HG03460 (cell line): ENCODE measurements at regions not wholly inside any gene's neighbourhood (a gene's known extent, or its start where the extent isn't known, plus 50 kb on each side); places are given as distances from the start of the nearest gene placed in this dataset.

ENCODE experiments used
- ATAC-seq: cut with Tn5 transposase; IDR thresholded peaks from one replicate; pipeline ENCODE4 v1.9.1; 2021; ENCODE audit not compliant: unreplicated experiment

DNA sequence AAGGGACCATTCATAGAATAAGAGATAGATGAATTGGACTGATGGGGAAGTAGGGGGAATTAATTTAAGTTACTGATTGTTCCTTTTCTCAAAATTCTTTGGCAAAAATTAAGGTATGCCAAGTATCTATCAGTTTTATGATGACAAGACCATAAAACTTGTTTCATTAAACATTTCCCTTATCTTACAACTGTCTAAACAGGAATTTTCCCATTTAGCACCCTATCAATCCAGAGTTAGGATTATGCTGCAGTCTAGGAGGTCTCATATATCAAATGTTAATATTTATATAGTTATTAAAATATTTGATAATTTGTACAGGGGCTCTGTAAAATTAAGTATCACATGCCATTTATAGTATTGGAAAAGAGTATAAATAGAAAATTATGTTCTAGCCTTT lies 51.5 kb upstream of the ARID1B start:
- no peak for ATAC-seq

DNA sequence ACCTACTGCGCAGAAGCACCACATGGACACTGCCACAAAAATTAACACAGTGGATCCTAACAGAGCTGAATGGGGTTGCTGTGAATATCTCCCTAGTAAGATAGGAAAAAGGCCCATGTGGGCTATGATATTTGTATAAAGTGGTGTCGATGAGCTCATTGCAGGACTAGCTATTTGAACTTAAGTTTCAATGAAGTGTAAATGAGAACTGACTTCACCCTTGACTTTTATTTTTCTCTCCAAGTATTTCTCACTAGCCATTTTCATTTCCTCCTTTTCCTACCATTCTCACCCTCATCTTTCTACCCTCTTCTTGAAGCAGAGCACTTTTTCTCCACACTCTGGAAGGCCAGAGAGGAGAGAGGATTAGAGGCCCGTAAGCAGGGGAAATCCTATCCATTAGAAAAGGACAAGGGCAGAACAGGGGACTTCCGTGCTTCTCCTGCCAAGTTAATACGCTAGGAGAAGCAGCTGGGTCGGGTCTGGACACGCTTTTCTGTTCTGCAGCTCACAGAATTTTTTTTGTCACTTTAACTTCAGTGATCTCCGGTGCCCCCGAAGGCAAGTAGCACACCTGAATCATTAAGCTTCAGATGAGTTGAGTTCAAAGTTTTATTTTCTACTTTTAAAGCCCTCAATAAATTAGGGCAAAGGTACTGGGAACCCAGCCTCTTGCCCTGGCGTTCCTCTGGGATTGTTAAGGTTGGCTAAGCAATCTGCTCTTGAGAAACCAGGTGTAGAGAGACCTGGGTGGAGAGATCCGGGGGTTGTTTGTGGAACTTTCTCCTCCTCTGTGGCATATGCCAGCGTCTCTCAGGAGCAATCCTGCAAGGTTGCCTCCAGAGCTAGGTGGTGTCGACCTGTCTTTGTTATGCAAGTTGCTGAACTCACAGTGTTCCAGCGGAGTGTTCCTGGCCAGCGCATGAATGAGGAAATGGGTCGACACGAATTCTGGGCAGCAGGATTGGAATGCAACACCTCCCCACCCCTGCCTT lies 56.2 kb upstream of the ARID1B start:
- peak; percentile 55 for ATAC-seq

DNA sequence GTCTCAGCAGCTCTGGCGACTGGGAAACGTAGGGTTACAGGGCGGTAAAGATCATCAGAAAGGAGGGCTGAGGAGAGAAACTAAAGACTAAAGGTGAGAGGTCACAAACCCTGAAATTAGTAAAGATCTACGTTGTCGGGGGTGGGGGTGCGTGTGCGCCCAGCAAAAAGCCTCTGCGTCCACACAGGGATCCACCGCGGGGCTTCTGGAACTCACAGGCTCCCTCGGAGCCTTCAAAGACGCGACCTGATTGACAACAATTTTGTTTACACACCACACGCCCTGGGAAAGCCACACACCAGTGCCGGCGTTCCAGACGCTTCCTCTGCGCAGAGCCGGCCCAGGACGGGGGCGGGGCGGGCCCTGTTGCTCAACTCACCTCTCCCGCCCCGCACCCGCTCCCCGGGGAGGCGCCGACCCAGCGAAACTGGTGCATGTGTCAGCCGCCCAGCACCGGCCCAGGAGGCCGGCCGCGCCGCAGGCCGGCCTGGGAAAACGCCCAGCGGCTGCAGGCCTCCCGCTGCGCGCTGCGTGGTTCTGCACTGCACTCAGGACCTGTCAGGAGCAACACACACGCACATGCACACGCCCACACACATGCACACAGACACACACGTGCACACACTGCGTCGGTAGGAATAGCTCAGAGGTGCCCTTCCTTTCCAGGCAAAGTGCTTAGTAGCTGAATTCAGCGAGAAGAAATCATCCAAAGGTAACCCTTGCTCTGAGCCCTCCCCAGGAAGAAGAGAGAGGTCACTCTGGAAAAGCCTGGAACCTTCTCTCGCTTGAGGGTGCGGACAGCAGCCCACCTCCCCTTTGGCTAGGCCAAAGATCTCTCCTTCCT lies 57.2 kb upstream of the ARID1B start:
- ATAC-seq = peak; percentile 71

DNA sequence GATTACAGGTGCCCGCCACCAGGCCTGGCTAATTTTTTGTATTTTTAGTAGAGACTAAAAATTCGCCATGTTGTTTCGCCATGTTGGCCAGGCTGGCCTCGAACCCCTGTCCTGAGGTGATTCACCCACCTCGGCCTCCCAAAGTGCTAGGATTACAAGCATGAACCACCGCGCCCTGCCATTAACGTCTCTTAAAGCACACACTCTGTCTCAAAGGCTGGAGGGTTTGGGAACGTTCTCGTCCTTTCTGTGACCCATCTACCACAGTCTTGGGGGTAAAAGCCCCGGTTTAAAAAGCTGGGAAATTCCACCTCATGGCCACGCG lies 57.8 kb upstream of the ARID1B start:
- ATAC-seq = no peak

DNA sequence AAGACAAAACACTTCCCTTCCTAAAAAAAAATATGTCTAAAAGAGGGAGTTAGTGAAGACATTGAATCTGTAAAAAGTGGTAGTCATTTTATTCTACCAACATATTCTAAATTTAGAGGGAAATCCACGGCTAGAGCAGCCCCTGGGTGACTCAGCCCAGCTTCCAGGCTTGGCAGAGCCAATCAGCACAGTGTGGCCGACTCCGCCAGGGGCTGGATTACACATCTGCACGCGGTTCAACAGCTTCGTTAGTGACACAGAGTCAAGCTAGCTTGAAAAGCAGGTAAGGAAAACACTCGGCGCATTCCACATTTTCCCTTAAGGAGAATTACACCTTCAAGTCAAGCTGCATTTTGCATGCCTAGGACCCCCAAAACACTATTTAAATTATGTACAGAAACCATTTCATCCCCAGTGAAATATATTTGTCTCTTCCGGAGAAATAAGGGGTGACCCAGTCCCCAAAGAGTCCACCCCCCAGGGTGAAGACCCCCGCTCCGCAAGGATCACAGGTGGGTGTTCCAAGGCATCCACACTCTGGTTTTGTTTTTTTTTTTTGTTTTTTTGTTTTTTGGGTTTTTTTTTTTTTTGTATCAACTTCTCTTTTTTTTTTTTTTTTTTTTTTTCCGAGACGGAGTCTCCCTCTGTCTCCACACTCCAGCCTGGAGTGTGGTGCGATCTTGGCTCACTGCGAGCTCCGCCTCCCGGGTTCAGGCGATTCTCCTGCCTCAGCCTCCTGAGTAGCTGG lies 58.4 kb upstream of the ARID1B start:
- no peak for ATAC-seq

DNA sequence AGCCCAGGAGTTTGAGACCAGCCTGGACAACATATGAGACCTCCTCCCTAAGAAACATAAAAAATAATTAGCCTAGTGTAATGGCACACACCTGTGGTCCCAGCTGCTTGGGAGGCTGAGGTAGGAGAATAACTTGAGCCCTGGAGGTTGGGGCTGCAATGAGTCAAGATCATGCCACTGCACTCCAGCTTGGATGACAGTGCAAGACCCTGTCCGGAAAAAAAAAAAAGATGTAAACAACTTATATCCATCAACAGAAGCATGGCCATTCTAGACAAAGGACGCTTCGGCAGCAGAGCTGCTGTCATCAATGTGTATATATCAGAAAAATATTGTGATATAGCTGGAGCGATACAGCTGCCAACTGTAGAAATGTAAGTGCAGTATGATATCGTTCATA lies 59.6 kb upstream of the ARID1B start:
- ATAC-seq = no peak

DNA sequence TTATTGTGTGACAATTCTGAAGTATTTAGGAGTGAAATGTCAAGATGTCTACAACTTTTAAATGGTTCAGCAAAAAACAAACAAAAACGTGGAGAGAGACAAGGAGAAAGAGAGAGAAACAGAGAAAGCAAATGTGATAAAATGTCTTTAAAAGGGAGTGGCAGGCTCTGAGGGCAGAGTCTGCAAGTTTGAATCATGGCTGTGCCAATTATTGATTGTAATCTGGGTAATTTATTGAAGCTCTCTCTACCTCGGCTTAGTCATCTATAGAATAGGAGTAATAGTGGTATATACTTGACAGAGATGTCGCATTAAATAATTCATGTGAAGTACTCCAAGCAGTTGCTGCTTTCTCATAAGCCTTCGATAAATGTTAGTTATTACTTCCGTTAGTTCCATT lies 61.3 kb upstream of the ARID1B start:
- ATAC-seq = no peak

DNA sequence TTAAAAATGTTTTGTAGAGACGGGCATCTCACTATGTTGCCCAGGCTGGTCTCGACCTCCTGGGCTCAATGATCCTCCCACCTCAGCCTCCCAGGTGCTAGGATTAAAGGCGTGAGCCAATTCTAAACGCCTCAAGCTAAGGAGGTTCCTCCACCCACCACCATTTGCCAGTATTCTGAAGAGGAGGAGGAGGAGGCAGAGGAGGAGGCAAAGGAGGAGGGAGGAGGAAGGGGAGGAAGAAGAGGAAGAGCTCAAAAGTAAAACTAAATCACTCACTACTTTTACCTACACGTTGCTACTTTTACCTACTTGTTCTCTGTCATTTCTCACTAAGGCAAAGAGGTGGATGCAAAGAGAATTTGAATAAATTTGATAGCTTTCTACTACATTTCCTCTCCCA lies 63.6 kb upstream of the ARID1B start:
- ATAC-seq = no peak

DNA sequence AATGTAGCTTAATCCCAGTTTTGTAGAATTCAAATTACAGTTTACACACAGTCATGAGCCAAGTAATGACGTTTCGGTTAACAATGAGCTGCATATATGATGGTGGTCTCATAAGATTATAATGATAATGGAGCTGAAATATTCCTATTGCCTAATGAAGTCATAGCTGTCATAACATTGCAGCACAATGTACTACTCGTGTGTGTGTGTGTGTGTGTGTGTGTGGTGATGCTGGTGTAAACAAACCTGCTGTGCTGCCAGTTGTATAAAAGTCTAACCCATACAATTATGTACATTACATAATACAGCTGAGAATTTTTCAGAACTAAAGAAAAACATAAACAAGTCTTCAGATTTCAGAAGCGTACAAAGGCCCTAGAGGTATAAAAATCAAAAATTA lies 66.7 kb upstream of the ARID1B start:
- no peak for ATAC-seq

DNA sequence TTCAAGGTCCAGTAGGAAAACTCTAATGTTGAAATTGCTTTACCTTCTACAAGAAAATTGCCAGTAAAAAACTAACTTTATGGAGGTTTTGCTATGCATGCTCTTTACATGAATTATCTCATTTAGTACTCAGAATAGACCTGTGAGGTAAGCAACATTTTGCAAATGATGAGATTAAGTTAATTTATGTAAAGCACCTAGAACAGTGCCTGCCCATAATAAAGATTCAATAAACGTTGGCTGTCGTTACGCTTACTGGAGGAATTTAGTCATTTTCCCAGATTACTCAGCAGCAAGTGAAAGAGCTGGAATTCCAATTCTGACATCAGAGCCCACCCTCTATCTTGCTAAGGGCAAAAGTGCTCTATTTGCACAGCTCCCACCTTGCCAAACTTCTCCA lies 69.4 kb upstream of the ARID1B start:
- ATAC-seq = no peak

DNA sequence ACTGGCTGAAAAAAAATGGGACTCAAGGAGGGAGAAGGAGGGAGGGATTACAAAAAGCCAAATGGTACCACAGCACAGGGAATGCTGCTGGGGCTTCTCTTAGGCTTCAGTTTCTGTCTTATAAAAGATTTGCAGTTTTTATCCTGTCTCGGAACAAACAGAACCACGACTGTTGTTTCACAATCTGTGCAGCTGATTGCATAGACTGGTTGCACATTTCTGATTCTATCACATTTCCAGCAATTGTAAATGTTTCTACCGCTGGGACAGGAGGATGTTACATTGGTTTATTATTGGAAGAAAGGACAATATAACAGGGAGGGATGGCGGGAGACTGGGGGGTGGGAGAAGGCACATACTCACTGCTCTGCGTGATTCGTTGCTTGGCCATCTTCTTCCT lies 73.5 kb upstream of the ARID1B start:
- ATAC-seq = no peak

DNA sequence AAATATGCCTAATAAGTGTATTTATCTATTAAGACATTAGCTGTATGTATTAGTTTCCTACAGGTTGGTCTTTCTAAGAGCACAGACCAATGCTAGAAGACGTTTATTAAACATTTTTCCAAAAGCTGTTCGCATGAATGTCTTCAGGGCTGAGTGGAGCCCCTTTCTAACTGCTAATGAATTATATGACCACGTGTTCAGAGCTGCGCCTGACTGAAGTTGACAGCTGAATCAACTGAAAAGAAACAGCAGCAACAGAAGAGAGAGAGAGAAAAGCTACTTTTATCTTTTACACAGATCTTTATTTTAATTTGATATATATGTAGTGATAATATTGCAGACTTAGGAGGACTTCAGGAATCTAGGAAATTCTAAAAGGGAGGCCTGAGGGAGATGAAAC lies 75.2 kb upstream of the ARID1B start:
- no peak for ATAC-seq

DNA sequence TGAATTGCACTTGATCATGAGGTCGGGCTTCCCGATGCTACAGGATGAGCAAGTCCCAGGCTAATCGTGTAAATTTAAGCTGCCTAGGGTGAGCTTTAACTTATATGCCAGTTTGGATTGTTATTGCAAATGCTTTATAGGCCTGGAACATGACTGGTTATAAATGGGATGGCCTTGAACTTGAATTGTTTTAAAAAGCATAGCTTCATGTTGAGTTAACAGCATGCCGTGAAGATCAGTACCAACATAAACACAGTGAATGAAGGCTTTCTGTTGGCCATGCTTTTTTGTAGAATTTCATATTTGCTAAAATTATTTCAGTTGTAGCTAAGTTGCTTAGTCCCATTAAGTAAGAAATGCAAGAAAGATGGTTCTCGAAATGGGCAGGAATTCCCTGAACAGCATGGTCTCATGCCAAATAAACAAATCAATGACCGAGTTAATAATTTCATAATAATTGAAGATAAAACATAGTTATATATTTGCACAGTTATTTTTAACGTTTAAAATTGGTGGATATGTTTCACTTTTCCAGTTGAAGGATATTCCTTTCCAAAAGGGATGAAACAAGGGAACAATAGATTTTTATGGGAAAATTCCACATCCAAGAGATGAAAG lies 76.6 kb upstream of the ARID1B start:
- no peak for ATAC-seq

DNA sequence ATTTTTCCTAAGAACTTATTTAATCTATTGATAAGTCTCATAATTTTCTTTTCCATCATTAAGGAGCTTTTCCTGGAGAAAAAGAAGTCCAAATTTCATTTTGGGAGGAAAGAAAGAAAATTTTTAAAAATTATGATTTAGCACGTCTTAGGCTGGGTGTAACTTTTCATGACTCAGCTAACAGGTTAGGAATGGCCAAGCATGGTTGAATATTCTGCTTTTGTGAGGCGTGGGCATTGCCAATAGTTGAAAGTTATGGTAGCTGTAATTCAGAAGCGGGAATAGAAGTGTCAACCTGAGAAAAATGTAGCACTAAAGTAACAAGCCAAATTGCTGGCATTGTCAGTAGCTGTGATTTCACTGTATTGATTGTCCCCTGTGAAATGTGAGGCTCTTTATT lies 77.2 kb upstream of the ARID1B start:
- no peak for ATAC-seq

DNA sequence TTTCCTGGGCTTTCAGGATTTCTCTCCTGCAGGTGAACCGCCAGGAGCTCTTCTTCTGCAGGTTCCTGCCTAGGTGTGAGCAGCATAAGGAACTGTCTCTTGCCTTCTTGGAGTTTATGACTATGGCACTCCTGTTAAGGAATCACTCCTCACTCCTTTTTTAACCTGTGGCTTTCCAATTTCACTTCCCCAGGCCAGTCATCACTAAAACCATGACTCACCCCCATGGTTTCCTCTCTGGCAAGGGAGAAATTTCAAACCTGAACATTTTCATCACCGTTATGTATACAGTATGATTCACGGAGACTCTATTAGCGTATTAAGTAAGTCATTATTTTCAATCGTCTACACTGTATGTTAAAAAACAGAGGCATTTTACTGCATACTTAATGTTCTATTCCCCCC lies 78.2 kb upstream of the ARID1B start:
- ATAC-seq = peak; percentile 40

DNA sequence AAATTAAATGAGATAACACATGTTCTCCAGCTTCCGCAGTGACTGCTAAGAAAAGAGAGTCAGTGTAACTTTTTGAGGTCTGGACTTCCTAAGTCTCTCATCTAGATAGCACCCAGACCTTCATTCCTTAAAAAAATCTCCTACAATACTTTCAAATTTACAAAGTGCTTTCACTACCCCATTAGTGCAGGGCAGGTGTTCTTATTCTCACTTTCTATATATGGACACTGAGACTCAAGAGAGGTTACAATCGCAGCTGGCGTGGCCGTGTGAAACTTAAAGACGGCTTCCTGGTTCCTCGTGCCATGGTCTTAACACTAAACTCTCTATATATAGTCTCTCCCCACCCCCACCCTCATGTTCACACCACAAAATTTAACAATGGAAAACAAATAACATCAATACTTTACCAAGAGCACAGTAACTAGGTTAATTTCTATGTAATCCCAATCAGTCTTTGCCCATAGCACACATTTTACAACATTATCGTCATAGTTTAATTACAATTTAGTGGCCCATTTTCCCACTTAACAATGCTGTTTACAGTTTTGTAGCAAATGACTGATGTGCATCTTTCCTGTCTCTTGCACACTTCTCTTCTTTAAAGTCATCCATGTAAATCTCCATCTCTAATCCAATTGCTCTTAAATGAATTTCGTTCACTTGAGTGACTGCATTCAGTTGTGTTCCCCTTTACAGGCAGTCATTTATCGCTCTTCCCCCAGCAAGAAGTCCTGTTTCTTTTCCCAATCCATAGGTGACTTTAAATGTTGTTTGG lies 78.8 kb upstream of the ARID1B start:
- ATAC-seq = peak; percentile 75

DNA sequence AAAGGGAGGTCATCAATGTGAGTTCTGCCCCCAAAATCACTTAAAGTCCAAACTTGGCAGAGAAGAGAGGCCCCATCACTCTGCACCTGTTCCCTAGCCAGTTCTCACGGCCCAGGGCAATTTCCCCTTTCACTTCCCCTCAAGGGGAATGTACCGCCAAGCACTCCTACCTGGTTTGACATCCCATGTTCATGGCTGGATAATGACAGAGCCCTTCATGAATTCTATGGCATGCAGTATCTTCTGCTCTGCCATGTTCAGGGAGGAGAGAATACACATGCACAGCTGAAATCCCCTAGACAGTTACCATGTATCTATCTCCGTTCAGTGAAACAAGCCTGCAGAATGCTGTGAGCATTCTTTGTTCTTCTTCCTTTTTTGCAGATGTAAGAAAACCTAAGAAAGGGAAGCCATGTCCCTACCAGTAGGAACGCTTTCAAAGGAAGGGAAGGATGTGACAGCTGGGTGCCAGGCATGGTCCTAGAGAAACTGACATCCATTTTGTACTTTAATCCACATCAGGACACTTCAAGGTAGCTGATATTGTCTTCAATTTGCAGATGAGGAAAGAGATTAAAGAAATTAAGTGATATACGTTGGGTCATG lies 79.8 kb upstream of the ARID1B start:
- peak; percentile 35 for ATAC-seq

DNA sequence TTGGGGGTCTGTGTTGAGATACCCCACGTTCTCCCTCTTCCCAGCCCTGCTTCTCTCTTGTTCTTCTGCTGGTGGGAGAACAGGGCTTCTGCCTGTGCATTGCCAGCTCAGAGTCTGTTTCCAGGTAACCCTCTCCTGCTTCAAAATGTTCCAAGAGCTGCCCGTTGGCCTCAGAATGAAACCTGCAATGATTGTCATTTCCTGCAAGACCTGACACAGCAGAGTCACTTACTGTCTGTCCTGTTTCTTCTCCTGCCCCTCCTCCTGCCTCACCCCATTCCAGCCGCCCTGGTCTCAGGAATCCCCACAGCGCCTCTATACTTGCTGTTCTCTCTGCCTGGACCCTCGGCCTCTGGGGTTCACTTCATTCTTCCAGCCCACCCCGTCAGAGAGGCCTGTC lies 81.4 kb upstream of the ARID1B start:
- no peak for ATAC-seq

DNA sequence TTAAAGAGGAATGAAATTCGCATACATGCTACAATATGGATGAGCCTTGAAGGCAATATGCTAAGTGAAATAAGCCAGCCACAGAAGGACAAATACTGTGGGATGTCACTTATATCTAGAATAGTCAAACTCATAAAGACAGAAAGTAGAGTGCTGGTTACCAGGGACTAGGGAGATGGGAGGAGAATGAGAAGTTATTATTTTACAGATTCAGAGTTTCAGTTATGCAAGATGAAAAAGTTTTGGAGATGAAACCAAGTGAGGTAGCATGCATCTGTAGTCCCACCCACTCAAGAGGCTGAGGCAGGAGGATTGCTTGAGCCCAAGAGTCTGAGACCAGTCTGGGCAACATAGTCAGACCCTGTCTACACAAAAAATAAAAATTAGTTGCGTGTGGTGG lies 82.5 kb upstream of the ARID1B start:
- no peak for ATAC-seq

DNA sequence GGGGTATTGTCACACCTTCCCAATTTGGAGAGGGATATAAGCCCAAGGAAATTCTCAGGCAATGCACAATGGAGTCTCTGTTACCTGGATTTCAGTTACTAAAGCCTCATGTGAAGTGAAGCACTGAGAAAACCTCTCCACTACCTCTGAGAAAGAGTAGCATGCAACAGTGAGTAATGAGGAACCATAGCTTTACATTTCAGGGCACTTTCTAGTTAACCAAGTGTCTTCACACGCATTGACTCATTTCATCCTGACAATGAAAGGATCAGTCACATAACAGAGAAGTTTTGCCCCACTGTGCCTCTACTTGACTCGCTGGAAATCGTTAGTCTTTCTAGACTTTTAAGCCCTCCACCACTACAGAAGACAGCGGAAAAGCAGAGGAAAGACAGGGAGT lies 86.2 kb upstream of the ARID1B start:
- ATAC-seq = peak; percentile 57
